C4-2B (cell line): ENCODE measurements at regions not wholly inside any gene's neighbourhood (a gene's known extent, or its start where the extent isn't known, plus 50 kb on each side); places are given as distances from the start of the nearest gene placed in this dataset.

Experiments
- CTCF ChIP-seq: fragments of 450-650 bp; conservative IDR thresholded peaks from 2 replicates; pipeline ENCODE4 v1.5.1; 2017; ENCODE audit warnings: mild to moderate bottlenecking
- ZFX ChIP-seq: fragments of 450-650 bp; IDR thresholded peaks from 2 replicates; pipeline ENCODE4 v1.6.1; 2017

DNA sequence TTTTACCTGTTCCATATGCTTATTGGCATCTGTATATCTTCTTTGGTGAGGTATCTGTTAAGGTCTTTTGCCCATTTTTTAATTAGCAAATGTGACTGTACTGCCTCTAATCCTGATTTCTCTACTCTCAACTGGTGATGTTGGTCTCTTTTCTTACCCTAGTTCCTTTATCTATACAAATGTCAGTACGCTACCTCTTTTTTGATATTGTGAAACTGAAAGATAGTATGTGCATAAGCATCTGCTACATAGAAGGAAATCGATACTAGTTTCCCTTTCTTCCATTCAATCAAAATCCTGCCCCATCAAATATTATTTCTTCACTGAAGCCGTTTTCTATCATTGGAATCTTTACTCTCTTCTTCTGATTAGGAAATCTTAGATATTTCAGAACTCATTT lies 194.9 kb upstream of the SPOPL start:
- TF ChIP-seq CTCF, result no peak
- TF ChIP-seq ZFX, result no peak
